IPS-18c (cell line): ENCODE measurements at regions not wholly inside any gene's neighbourhood (a gene's known extent, or its start where the extent isn't known, plus 50 kb on each side); places are given as distances from the start of the nearest gene placed in this dataset.
"Not testable (repeated sequence)": the region's sequence is repeated elsewhere in the genome, so short reads cannot be mapped to it uniquely, and the experiment has no call there.

Experiments
- H3K4me3 ChIP-seq: 2 replicates; pipeline ENCODE4 v1.7.0; 2013; ENCODE audit warnings: low read depth, mild to moderate bottlenecking, low read length, moderate library complexity; ENCODE audit not compliant: insufficient read depth
- H3K9me3 ChIP-seq: one replicate; pipeline ENCODE4 v1.6.1; 2013; ENCODE audit warnings: mild to moderate bottlenecking, low read length, moderate library complexity; ENCODE audit not compliant: control insufficient read depth, insufficient read depth

GRCh38 chr6:14567842-14568241, 450.3 kb downstream of the CD83 start:
- no peak overlapping the region for H3K4me3 ChIP-seq
- H3K9me3 ChIP-seq, result peaks cover 3% of the 10 kb centered on the region

- peaks cover 3% of the 10 kb centered on the region for H3K9me3 ChIP-seq
- H3K4me3 ChIP-seq, result no peak overlapping the region
Measured at GRCh38 chr6:14569394-14569793, 451.8 kb downstream of the CD83 start.

GRCh38 chr6:14569874-14570273, 452.3 kb downstream of the CD83 start:
- not testable (repeated sequence) for H3K9me3 ChIP-seq, H3K4me3 ChIP-seq

GRCh38 chr6:14571001-14571400, 453.4 kb downstream of the CD83 start:
- Histone ChIP-seq H3K9me3 (peaks cover 3% of the 10 kb centered on the region), H3K4me3 (no peak overlapping the region)

- H3K4me3 ChIP-seq, result no peak overlapping the region
- H3K9me3 ChIP-seq, result no peaks in the 10 kb centered on the region
Measured at GRCh38 chr6:14571746-14572145, 454.2 kb downstream of the CD83 start.

DNA sequence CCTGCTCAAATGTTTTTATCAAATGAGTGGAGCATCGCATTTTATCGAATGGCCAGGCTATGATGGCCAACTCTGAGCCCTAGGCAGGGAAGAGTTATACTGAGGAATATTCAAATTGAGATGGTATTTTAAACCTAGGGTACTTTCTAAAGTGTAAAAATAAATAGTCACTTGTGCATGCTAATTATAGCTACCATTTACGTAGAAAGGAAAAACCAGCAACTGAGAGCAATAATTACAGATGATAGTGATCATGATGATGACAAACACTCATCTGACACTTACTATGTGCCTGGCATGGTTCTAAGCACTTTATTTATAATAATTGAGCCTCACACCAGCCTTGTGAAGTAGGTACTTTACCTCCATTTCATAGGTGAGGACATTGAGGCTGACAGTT, 455.7 kb downstream of the CD83 start:
- Histone ChIP-seq H3K4me3 (no peak overlapping the region), H3K9me3 (no peaks in the 10 kb centered on the region)

DNA sequence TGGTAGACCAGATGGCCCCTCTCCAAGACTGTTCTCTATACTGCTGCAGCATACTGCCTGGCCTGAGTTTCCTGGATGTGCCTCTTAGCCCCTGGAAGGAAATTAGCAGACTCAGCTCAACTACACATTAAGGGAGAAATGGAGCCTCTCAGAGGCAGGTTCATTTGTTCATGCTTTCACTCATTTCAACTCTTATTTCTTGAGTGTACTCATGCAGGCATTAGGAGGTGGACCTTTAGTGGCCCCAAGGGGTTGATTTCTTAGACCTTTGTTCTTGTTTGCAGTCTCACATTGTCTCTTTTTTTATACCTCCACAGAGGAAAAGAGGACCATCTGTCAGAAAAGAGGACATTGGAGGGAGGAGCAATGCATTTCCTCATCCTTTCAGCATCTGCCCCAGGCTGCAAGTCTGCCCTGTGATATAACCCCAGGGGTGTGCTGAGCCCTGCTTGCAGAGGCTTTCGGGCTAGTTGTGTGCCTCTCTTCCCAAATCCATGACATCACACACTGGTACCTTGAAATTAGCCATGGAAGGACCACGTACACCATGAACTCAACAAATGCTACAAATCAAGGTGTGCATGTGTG, 456.2 kb downstream of the CD83 start:
- H3K9me3 ChIP-seq, result no peaks in the 10 kb centered on the region

DNA sequence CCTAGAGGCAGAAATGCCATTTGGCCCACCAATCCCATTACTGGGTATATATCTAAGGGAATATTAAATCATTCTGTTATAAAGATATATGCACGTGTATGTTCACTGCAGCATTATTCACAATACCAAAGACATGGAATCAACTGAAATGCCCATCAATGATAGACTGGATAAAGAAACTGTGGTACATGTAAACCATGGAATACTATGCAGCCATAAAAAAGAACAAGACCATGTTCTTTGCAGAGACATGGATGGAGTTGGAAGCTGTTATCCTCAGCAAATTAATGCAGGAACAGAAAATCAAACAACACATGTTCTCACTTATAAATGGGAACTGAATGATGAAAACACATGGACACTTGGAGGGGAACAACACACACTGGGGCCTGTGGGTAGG, 458.4 kb downstream of the CD83 start:
- Histone ChIP-seq H3K4me3 (no peak overlapping the region), H3K9me3 (no peaks in the 10 kb centered on the region)

More for the DNA sequence above, 456.2 kb downstream of the CD83 start:
- no peak overlapping the region for H3K4me3 ChIP-seq

DNA sequence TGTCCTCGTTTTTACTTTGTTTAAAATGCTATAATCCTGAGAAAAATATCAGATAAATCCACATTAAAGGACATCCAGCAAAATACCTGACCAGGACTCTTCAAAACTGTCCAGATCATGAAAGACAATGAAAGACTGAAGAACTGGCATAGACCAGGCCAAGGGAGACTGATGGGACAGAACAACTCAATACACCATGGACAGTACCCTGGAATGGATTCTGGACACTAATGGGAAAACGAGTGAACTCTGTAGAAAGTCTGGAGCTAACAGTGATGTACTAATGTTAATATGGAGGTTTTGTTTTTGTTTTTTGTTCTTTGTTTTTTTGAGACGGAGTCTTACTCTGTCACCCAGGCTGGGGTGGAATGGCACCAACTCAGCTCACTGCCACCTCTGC, 461.4 kb downstream of the CD83 start:
- Histone ChIP-seq H3K4me3 (no peak overlapping the region), H3K9me3 (no peaks in the 10 kb centered on the region)

DNA sequence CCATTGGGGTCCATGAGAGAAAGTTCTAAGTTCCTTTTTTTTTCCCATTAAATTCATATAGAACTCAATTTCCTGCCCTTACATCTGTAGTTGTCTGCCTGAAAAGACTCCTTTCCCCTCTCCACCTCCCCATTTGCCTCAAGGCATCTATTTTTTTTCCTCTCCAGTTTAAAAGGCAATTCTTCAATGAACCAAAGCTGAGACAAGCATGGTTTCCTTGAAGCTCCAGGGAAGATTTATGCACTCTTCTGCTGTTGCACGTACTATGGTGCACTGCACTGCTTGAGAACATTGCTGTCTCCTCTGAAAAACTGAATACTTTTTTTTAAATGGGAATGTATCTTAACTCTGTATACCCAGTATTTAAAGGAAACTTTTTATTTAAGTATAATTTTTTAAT, 465.2 kb downstream of the CD83 start:
- H3K4me3 ChIP-seq, result no peak overlapping the region
- H3K9me3 ChIP-seq, result no peaks in the 10 kb centered on the region

DNA sequence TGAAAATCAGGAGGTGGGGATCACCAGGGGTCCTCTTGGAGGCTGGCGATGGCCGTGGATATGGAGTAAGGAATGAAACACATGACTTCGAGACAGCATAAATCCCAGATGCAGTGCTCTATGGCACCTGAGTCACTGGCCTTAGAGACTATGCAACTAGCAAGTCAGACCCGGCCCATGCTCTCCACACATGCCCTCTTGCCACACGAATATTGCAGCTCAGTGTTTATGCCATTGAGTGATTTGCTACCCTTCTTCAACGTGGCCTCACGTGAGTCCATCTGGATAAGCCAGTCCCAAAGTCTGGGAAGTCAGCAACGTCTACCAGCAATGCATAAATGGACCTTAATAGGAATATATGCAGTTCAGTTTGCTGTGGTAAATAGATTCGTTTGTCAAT, 466.3 kb downstream of the CD83 start:
- Histone ChIP-seq H3K4me3 (no peak overlapping the region), H3K9me3 (no peaks in the 10 kb centered on the region)

- no peaks in the 10 kb centered on the region for H3K9me3 ChIP-seq
- H3K4me3 ChIP-seq, result no peak overlapping the region
Measured at GRCh38 chr6:14584450-14584849, 466.9 kb downstream of the CD83 start.

GRCh38 chr6:14585689-14586088, 468.1 kb downstream of the CD83 start:
- no peaks in the 10 kb centered on the region for H3K9me3 ChIP-seq

DNA sequence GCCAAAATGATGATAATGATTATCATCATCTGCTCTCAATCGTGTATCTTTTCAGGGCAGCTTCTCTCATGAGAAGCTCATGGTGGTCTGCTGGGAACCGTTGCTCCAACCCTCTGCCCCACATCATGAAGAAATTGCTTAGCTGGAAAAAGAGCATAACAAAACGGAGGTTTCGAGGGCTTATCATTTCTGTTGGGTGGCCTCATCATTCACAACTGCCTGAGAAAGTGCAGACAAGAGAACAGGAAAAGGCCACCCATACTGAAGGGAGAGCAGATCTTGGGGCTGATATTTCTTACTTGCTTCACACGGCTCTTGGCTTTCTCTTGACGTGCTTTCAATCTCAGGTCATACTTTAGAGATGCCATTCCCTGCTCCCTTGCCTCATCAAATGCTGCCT, 471.6 kb downstream of the CD83 start:
- no peak overlapping the region for H3K4me3 ChIP-seq
- no peaks in the 10 kb centered on the region for H3K9me3 ChIP-seq

More at GRCh38 chr6:14585689-14586088, 468.1 kb downstream of the CD83 start:
- H3K4me3 ChIP-seq, result no peak overlapping the region

- Histone ChIP-seq H3K4me3 (no peak overlapping the region), H3K9me3 (no peaks in the 10 kb centered on the region)
Measured at GRCh38 chr6:14590586-14590985, 473.0 kb downstream of the CD83 start.

GRCh38 chr6:14591998-14592397, 474.4 kb downstream of the CD83 start:
- Histone ChIP-seq H3K9me3 (no peaks in the 10 kb centered on the region), H3K4me3 (no peak overlapping the region)

GRCh38 chr6:14593286-14593685, 475.7 kb downstream of the CD83 start:
- Histone ChIP-seq H3K4me3 (no peak overlapping the region), H3K9me3 (no peaks in the 10 kb centered on the region)

DNA sequence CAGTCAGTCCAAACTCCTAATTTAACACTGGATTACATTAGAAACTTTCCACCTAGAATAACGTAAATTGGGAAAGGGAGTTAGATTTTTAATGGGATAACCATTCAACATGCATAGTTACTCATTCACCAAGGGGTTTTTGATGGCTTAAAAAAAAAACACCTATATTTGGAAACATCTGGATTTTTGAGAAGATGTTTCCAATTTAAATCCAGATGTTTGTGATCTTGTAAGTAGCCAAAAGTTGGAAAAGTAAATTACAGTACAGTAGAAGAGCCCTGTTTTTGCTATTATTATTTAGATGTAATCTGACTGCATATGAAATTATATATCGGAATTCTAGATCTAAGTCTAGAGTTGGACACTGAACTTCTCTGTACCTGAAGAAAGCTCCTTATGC, 478.2 kb downstream of the CD83 start:
- no peaks in the 10 kb centered on the region for H3K9me3 ChIP-seq
- H3K4me3 ChIP-seq, result no peak overlapping the region

GRCh38 chr6:14596410-14596809, 478.8 kb downstream of the CD83 start:
- no peaks in the 10 kb centered on the region for H3K9me3 ChIP-seq
- no peak overlapping the region for H3K4me3 ChIP-seq
